DND-41 (cell line): ENCODE measurements at regions not wholly inside any gene's neighbourhood (a gene's known extent, or its start where the extent isn't known, plus 50 kb on each side); places are given as distances from the start of the nearest gene placed in this dataset.

Source experiments
- ATAC-seq: fragments of 200-7000 bp; cut with Tn5 transposase; 3 replicates; pipeline ENCODE4 v1.9.1; 2021; ENCODE audit warnings: low read depth; ENCODE audit not compliant: insufficient read depth
- DNase-seq: peaks from one replicate; pipeline ENCODE4 v3.0.0-alpha.2; 2020
- H2AFZ ChIP-seq: 2 replicates; pipeline ENCODE4 v1.6.0; 2012; ENCODE audit warnings: low read depth, low read length
- H3K27ac ChIP-seq: 2 replicates; pipeline ENCODE4 v1.5.1; 2012; ENCODE audit warnings: low read length, inconsistent platforms
- H3K27me3 ChIP-seq: fragments of 200-600 bp; sonication (generic); 2 replicates; pipeline ENCODE4 v1.6.0; 2012; ENCODE audit warnings: low read length, mild to moderate bottlenecking, inconsistent platforms; ENCODE audit not compliant: insufficient read depth, poor library complexity
- H3K36me3 ChIP-seq: 2 replicates; pipeline ENCODE4 v1.5.1; 2012; ENCODE audit warnings: low read length, inconsistent platforms; ENCODE audit not compliant: insufficient read depth
- H3K4me1 ChIP-seq: 2 replicates; pipeline ENCODE4 v1.5.1; 2012; ENCODE audit warnings: mild to moderate bottlenecking, low read length; ENCODE audit not compliant: insufficient read depth
- H3K4me2 ChIP-seq: 2 replicates; pipeline ENCODE4 v1.6.0; 2012; ENCODE audit warnings: mild to moderate bottlenecking, moderate library complexity, low read length, inconsistent platforms; ENCODE audit not compliant: insufficient read depth
- H3K4me3 ChIP-seq, 2 experiments: fragments of 200-600 bp in 1 of 2; shearing (Covaris generic) in 1 of 2; 2 replicates each; pipeline ENCODE4 v1.5.1; 2012 to 2016; ENCODE audit warnings: inconsistent platforms in 2 of 2, low read length in 2 of 2, mild to moderate bottlenecking in 2 of 2, low read depth in 1 of 2, moderate library complexity in 1 of 2
- H3K79me2 ChIP-seq: 2 replicates; pipeline ENCODE4 v1.6.0; 2012; ENCODE audit warnings: low read length, inconsistent platforms; ENCODE audit not compliant: insufficient read depth
- H3K9ac ChIP-seq: 2 replicates; pipeline ENCODE4 v1.6.0; 2012; ENCODE audit warnings: low read depth, mild to moderate bottlenecking, inconsistent platforms, low read length, moderate library complexity
- H3K9me3 ChIP-seq: 2 replicates; pipeline ENCODE4 v1.5.1; 2012; ENCODE audit warnings: low read length, moderate library complexity, mild to moderate bottlenecking, inconsistent platforms; ENCODE audit not compliant: insufficient read depth, severe bottlenecking
- H4K20me1 ChIP-seq: 2 replicates; pipeline ENCODE4 v1.6.0; 2012; ENCODE audit warnings: low read length; ENCODE audit not compliant: insufficient read depth
- CTCF ChIP-seq: IDR thresholded peaks from 2 replicates; pipeline ENCODE4 v1.5.1; 2012; ENCODE audit warnings: borderline replicate concordance, low read length, moderate library complexity, mild to moderate bottlenecking; ENCODE audit not compliant: poor library complexity, severe bottlenecking; ENCODE audit errors: extremely low read depth
- EZH2 ChIP-seq: IDR thresholded peaks from 3 replicates; pipeline ENCODE4 v1.6.1; 2012; ENCODE audit warnings: borderline replicate concordance, low read depth, mild to moderate bottlenecking, moderate library complexity, low read length, inconsistent platforms; ENCODE audit not compliant: severe bottlenecking

GRCh38 chr1:234845836-234846235 lies 235.9 kb upstream of the IRF2BP2 start:
- no peak for DNase-seq
- H4K20me1 ChIP-seq = no peaks in the 10 kb centered on the region
- no peak for ATAC-seq
- no peaks in the 10 kb centered on the region for H3K9me3 ChIP-seq
- H2AFZ ChIP-seq = no peak overlapping the region
- no peaks in the 10 kb centered on the region for H3K79me2 ChIP-seq
- H3K27ac ChIP-seq = no peak overlapping the region
- no peaks in the 10 kb centered on the region for H3K27me3 ChIP-seq
- no peak overlapping the region for H3K4me3 ChIP-seq
- peak overlapping the region; percentile 57; the same call in 1 of the 2 replicates for H3K4me2 ChIP-seq
- no peak for TF ChIP-seq CTCF
- no peak for TF ChIP-seq EZH2
- H3K4me1 ChIP-seq = peaks cover 55% of the 10 kb centered on the region
- H3K9ac ChIP-seq = no peak overlapping the region
- no peaks in the 10 kb centered on the region for H3K36me3 ChIP-seq

- Histone ChIP-seq H3K9me3 (no peaks in the 10 kb centered on the region), H2AFZ (no peak overlapping the region), H3K4me3 (0 out of 4 replicates have a peak overlapping the region, but pooled peaks of 1 of the 2 experiments have one; percentile 19), H4K20me1 (no peaks in the 10 kb centered on the region), H3K79me2 (no peaks in the 10 kb centered on the region), H3K4me1 (peaks cover 55% of the 10 kb centered on the region), H3K27ac (peak overlapping the region; percentile 69), H3K36me3 (no peaks in the 10 kb centered on the region), H3K4me2 (peak overlapping the region; percentile 57), H3K9ac (peak overlapping the region; percentile 45), H3K27me3 (no peaks in the 10 kb centered on the region)
- DNase-seq = peak; percentile 56
- peak; percentile 58 for ATAC-seq
- TF ChIP-seq CTCF (no peak), EZH2 (no peak)
Observed at GRCh38 chr1:234845097-234845660, 235.2 kb upstream of the IRF2BP2 start.

- H3K4me2 ChIP-seq = peak overlapping the region; percentile 57
- H3K27ac ChIP-seq = peak overlapping the region; percentile 69
- peak overlapping the region; percentile 37; the same call in 1 of the 2 replicates for H2AFZ ChIP-seq
- TF ChIP-seq CTCF (no peak), EZH2 (no peak)
- DNase-seq (peak; percentile 49), ATAC-seq (peak; percentile 37)
- H3K4me3 ChIP-seq = 0 out of 4 replicates have a peak overlapping the region, but pooled peaks of 1 of the 2 experiments have one; percentile 19
- H3K4me1 ChIP-seq = peaks cover 56% of the 10 kb centered on the region
- H3K9me3 ChIP-seq = no peaks in the 10 kb centered on the region
- peak overlapping the region; percentile 45 for H3K9ac ChIP-seq
- no peaks in the 10 kb centered on the region for H3K36me3 ChIP-seq
- H3K79me2 ChIP-seq = no peaks in the 10 kb centered on the region
- no peaks in the 10 kb centered on the region for H3K27me3 ChIP-seq
- H4K20me1 ChIP-seq = no peaks in the 10 kb centered on the region
Observed at GRCh38 chr1:234844479-234845031, 234.6 kb upstream of the IRF2BP2 start.

GRCh38 chr1:234843946-234844345 lies 234.0 kb upstream of the IRF2BP2 start:
- Histone ChIP-seq H3K27me3 (no peaks in the 10 kb centered on the region), H3K79me2 (no peaks in the 10 kb centered on the region), H3K27ac (peak overlapping the region; percentile 69), H3K36me3 (no peaks in the 10 kb centered on the region), H3K4me1 (peaks cover 62% of the 10 kb centered on the region), H4K20me1 (no peaks in the 10 kb centered on the region), H2AFZ (no peak overlapping the region), H3K9ac (0 out of 2 replicates have a peak overlapping the region, but pooled peaks have one; percentile 45), H3K9me3 (no peaks in the 10 kb centered on the region), H3K4me3 (no peak overlapping the region), H3K4me2 (peak overlapping the region; percentile 57; the same call in 1 of the 2 replicates)
- TF ChIP-seq CTCF (no peak), EZH2 (no peak)
- DNase-seq (no peak), ATAC-seq (no peak)
